ENCODE measurements at regions not wholly inside any gene's neighbourhood (a gene's known extent, or its start where the extent isn't known, plus 50 kb on each side); places are given as distances from the start of the nearest gene placed in this dataset.

GRCh38 chr2:221095356-221095755 is 476.7 kb downstream of the EPHA4 start:
- no peaks in the 10 kb centered on the region for H3K4me1 ChIP-seq (ENCODE audit: insufficient read depth, low read length)
- 0% methylated on average over 1 of the region's 1 CpG for WGBS (ENCODE audit: low lambda C conversion rate)
- FAIRE-seq (no peak), DNase-seq (ENCODE audit: low spot score) (no peak), ATAC-seq (no peak)
- no peaks in the 10 kb centered on the region for H3K79me2 ChIP-seq (ENCODE audit: insufficient read depth, low read length)
- TF ChIP-seq CCAR2 (optimal IDR thresholded peaks at IDR 0.05; ENCODE audit: low read depth, low read length) = no peak
- H4K20me1 ChIP-seq (ENCODE audit: insufficient read depth, low read length) = no peaks in the 10 kb centered on the region
- in situ Hi-C loops (cut with HindIII; ENCODE audit: extremely low pct_ligation_motif_present, low pct_unique_long_range_greater_than_20kb) = no loop called here
- ChIA-PET POLR2A (no interaction called here), CTCF (ENCODE audit: low intra/inter-chr PET ratio, low total read pairs) (no interaction called here)
- no TSS peak for BruUV-seq (replicated peaks)
- H3K9ac ChIP-seq (ENCODE audit: insufficient read depth, low read depth, low read length) = no peak overlapping the region
- intact Hi-C loops (cut with micrococcal nuclease; ENCODE audit: unreplicated experiment) = no loop called here
- H2AFZ ChIP-seq (ENCODE audit: low read length) = no peak overlapping the region
- H3K36me3 ChIP-seq (replicated peaks in 1 of 2; ENCODE audit: control insufficient read depth in 1 of 2, insufficient read depth in 2 of 2, low read length in 2 of 2) = no peaks in the 10 kb centered on the region
- no peaks in the 10 kb centered on the region for H3K27me3 ChIP-seq (ENCODE audit: control insufficient read depth in 1 of 2, insufficient read depth in 2 of 2, low read length in 2 of 2)
- H3K4me2 ChIP-seq (ENCODE audit: low read depth, low read length) = no peak overlapping the region
- H3K4me3 ChIP-seq (replicated peaks in 1 of 3; ENCODE audit: insufficient read depth in 1 of 3, low read depth in 2 of 3, low read length in 3 of 3) = no peak overlapping the region
- no peaks in the 10 kb centered on the region for H3K9me3 ChIP-seq (ENCODE audit: low read length)
- H3K27ac ChIP-seq (ENCODE audit: extremely low read length, insufficient read depth, low read length) = no peak overlapping the region

DNA sequence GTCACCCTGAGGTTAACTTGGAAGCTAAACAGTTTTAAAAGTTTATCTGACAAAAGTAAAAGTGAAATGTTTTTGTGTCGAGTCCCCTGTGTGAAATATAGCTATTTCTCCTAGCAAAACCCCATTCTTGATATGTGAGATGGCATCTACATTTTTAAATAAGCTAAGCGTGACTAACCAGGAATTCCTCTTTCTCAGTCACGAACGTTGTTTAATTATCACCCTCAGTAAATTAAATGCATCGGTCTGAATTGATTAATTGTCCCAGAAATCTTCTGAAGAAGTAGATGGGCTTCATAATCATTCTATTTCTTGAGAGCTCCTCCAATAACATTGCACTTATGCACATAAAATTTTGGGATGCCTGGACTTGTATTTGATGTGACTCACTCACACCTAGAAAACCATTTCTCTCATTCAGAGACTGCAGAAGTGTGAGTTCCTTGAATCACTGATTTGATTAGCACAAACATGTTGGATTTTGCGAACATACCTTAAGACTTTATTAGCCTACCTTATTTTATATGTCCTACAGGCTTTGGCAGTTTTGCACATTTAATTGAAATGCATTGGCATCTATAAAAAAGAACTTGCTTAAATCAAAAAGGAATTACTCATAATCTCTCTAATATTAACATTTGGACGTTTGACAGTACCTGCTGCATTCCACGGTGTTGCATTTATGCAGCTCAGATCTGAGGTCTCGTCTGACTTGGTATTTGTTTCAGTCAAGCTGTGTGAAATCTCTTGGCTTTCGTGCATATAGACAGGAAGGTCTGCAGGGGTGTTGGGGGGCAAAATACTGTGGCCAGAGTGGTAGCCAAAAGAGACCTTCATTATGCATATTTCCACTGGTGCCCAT is 475.2 kb downstream of the EPHA4 start:
- Histone ChIP-seq H2AFZ (ENCODE audit: low read length) (no peak overlapping the region), H3K4me1 (ENCODE audit: insufficient read depth, low read length) (no peaks in the 10 kb centered on the region), H3K9me3 (ENCODE audit: low read length) (no peaks in the 10 kb centered on the region), H3K36me3 (replicated peaks in 1 of 2; ENCODE audit: control insufficient read depth in 1 of 2, insufficient read depth in 2 of 2, low read length in 2 of 2) (no peaks in the 10 kb centered on the region), H3K27ac (ENCODE audit: extremely low read length, insufficient read depth, low read length) (no peak overlapping the region), H3K79me2 (ENCODE audit: insufficient read depth, low read length) (no peaks in the 10 kb centered on the region), H3K9ac (ENCODE audit: insufficient read depth, low read depth, low read length) (no peak overlapping the region), H3K4me2 (ENCODE audit: low read depth, low read length) (no peak overlapping the region), H4K20me1 (ENCODE audit: insufficient read depth, low read length) (no peaks in the 10 kb centered on the region), H3K4me3 (replicated peaks in 1 of 3; ENCODE audit: insufficient read depth in 1 of 3, low read depth in 2 of 3, low read length in 3 of 3) (no peak overlapping the region), H3K27me3 (ENCODE audit: control insufficient read depth in 1 of 2, insufficient read depth in 2 of 2, low read length in 2 of 2) (no peaks in the 10 kb centered on the region)
- under 1% methylated on average over 10 of the region's 10 CpGs for WGBS (ENCODE audit: low lambda C conversion rate)
- ATAC-seq = no peak
- intact Hi-C loops (cut with micrococcal nuclease; ENCODE audit: unreplicated experiment) = no loop called here
- POLR2A ChIA-PET = no interaction called here
- CTCF ChIA-PET (ENCODE audit: low intra/inter-chr PET ratio, low total read pairs) = no interaction called here
- BruUV-seq (replicated peaks) = no TSS peak
- TF ChIP-seq TGIF2 (CRISPR knock-in tag; IDR thresholded peaks at IDR 0.05) (no peak), ZNF24 (IDR thresholded peaks at IDR 0.05) (no peak), ZBTB38 (CRISPR knock-in tag; IDR thresholded peaks at IDR 0.05) (no peak), KDM3A (CRISPR knock-in tag; IDR thresholded peaks at IDR 0.05; ENCODE audit: low read depth) (no peak), DNMT3B (CRISPR knock-in tag; conservative IDR thresholded peaks at IDR 0.05) (no peak), ZSCAN21 (CRISPR knock-in tag; IDR thresholded peaks at IDR 0.05; ENCODE audit: borderline replicate concordance) (no peak), NR2F1 (CRISPR knock-in tag; IDR thresholded peaks at IDR 0.05) (no peak), ZNF274 (CRISPR knock-in tag; IDR thresholded peaks at IDR 0.05) (no peak), SIN3B (IDR thresholded peaks at IDR 0.05; ENCODE audit: low read length) (no peak), ZNF737 (CRISPR knock-in tag; IDR thresholded peaks at IDR 0.05; ENCODE audit: borderline replicate concordance) (no peak), MBD4 (IDR thresholded peaks at IDR 0.05; ENCODE audit: borderline replicate concordance, low read length) (no peak)
- TF ChIP-seq, protein P1, sequence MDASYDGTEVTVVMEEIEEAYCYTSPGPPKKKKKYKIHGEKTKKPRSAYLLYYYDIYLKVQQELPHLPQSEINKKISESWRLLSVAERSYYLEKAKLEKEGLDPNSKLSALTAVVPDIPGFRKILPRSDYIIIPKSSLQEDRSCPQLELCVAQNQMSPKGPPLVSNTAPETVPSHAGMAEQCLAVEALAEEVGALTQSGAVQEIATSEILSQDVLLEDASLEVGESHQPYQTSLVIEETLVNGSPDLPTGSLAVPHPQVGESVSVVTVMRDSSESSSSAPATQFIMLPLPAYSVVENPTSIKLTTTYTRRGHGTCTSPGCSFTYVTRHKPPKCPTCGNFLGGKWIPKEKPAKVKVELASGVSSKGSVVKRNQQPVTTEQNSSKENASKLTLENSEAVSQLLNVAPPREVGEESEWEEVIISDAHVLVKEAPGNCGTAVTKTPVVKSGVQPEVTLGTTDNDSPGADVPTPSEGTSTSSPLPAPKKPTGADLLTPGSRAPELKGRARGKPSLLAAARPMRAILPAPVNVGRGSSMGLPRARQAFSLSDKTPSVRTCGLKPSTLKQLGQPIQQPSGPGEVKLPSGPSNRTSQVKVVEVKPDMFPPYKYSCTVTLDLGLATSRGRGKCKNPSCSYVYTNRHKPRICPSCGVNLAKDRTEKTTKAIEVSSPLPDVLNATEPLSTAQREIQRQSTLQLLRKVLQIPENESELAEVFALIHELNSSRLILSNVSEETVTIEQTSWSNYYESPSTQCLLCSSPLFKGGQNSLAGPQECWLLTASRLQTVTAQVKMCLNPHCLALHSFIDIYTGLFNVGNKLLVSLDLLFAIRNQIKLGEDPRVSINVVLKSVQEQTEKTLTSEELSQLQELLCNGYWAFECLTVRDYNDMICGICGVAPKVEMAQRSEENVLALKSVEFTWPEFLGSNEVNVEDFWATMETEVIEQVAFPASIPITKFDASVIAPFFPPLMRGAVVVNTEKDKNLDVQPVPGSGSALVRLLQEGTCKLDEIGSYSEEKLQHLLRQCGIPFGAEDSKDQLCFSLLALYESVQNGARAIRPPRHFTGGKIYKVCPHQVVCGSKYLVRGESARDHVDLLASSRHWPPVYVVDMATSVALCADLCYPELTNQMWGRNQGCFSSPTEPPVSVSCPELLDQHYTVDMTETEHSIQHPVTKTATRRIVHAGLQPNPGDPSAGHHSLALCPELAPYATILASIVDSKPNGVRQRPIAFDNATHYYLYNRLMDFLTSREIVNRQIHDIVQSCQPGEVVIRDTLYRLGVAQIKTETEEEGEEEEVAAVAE (CRISPR knock-in tag; IDR thresholded peaks at IDR 0.05; ENCODE audit: borderline replicate concordance) = no peak
- FAIRE-seq = no peak
- no peak for DNase-seq (ENCODE audit: low spot score)
- in situ Hi-C loops (cut with HindIII; ENCODE audit: extremely low pct_ligation_motif_present, low pct_unique_long_range_greater_than_20kb) = no loop called here
